KMS-11 (cell line): ENCODE measurements at regions not wholly inside any gene's neighbourhood (a gene's known extent, or its start where the extent isn't known, plus 50 kb on each side); places are given as distances from the start of the nearest gene placed in this dataset.

ENCODE experiments used
- H2AFZ ChIP-seq: fragments of 200-600 bp; sonication (generic); 2 replicates; pipeline ENCODE4 v1.6.1; 2016; ENCODE audit warnings: antibody characterized with exemption, mixed run types, low read depth
- H3K27ac ChIP-seq: fragments of 200-600 bp; sonication (generic); 2 replicates; pipeline ENCODE4 v1.6.1; 2016; ENCODE audit warnings: mild to moderate bottlenecking, mixed run types
- H3K27me3 ChIP-seq: fragments of 200-600 bp; sonication (generic); 2 replicates; pipeline ENCODE4 v1.6.1; 2017; ENCODE audit warnings: mild to moderate bottlenecking, low read depth, mixed run types, moderate library complexity; ENCODE audit not compliant: insufficient read depth
- H3K36me3 ChIP-seq: fragments of 200-600 bp; sonication (generic); 2 replicates; pipeline ENCODE4 v1.6.1; 2017; ENCODE audit warnings: mild to moderate bottlenecking, mixed run types; ENCODE audit not compliant: insufficient read depth
- H3K4me1 ChIP-seq: fragments of 200-600 bp; sonication (generic); 2 replicates; pipeline ENCODE4 v1.6.1; 2016; ENCODE audit warnings: mild to moderate bottlenecking, low read depth, mixed run types; ENCODE audit not compliant: poor library complexity, severe bottlenecking
- H3K4me2 ChIP-seq: fragments of 200-600 bp; sonication (generic); 2 replicates; pipeline ENCODE4 v1.7.0; 2016; ENCODE audit warnings: mild to moderate bottlenecking, mixed run types
- H3K4me3 ChIP-seq: fragments of 200-600 bp; sonication (generic); IDR thresholded peaks from 2 replicates; pipeline ENCODE4 v1.6.1; 2017; ENCODE audit warnings: low read depth, low read length, mixed read lengths; ENCODE audit not compliant: insufficient read depth
- H3K79me2 ChIP-seq: fragments of 200-600 bp; sonication (generic); 2 replicates; pipeline ENCODE4 v1.6.1; 2016; ENCODE audit warnings: low read depth, mixed run types; ENCODE audit not compliant: insufficient read depth
- H3K9ac ChIP-seq: fragments of 200-600 bp; sonication (generic); 2 replicates; pipeline ENCODE4 v1.6.1; 2016; ENCODE audit warnings: mild to moderate bottlenecking, mixed run types
- H4K20me1 ChIP-seq: fragments of 200-600 bp; sonication (generic); 2 replicates; pipeline ENCODE4 v1.6.1; 2016; ENCODE audit warnings: mild to moderate bottlenecking, mixed run types; ENCODE audit not compliant: insufficient read depth
- TF ChIP-seq, protein P1 (sequence below): fragments of 200-600 bp; sonication (generic); conservative IDR thresholded peaks from 2 replicates; pipeline ENCODE4 v1.6.1; 2017; ENCODE audit warnings: low read depth, mild to moderate bottlenecking, antibody characterized with exemption, low read length, moderate library complexity, mixed read lengths

DNA sequence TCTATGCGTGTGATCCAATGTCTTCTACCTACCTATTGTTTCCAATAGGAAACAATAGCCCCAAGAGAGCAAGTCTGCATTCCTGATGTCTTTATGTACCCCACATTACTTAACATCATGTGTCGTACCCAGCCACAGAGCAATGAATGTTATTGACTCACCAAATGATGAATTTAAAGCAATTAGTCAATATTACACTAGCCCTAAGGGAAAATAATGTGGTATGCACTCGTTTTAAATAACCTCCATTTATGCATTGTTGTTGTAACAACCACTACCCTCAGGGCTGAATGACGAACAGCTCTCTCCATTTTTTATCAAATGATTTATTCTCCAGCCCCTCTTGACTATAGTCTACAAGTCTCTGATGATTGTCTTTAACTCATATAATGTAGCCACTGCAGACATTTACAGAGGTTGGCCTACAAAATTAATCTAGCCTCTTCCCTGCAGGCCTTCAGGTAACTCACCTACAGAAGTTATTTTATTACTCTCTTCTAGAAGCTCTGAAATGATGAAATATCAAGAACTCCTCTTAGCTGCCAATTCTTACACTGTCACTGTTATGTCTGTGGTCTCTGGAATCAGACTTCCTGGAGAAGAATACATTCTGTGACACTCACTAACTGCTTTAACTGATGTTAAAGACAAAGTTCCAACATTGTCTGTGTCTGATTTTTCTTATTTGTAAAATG lies 601.7 kb upstream of the GRIA3 start:
- no peaks in the 10 kb centered on the region for H3K27me3 ChIP-seq
- no peak overlapping the region for H3K9ac ChIP-seq
- no peak overlapping the region for H3K4me3 ChIP-seq
- no peaks in the 10 kb centered on the region for H3K4me1 ChIP-seq
- no peak overlapping the region for H3K4me2 ChIP-seq
- H3K36me3 ChIP-seq: no peaks in the 10 kb centered on the region
- no peaks in the 10 kb centered on the region for H3K79me2 ChIP-seq
- no peak overlapping the region for H2AFZ ChIP-seq
- H4K20me1 ChIP-seq: no peaks in the 10 kb centered on the region
- TF ChIP-seq, protein P1, sequence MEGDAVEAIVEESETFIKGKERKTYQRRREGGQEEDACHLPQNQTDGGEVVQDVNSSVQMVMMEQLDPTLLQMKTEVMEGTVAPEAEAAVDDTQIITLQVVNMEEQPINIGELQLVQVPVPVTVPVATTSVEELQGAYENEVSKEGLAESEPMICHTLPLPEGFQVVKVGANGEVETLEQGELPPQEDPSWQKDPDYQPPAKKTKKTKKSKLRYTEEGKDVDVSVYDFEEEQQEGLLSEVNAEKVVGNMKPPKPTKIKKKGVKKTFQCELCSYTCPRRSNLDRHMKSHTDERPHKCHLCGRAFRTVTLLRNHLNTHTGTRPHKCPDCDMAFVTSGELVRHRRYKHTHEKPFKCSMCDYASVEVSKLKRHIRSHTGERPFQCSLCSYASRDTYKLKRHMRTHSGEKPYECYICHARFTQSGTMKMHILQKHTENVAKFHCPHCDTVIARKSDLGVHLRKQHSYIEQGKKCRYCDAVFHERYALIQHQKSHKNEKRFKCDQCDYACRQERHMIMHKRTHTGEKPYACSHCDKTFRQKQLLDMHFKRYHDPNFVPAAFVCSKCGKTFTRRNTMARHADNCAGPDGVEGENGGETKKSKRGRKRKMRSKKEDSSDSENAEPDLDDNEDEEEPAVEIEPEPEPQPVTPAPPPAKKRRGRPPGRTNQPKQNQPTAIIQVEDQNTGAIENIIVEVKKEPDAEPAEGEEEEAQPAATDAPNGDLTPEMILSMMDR: no peak
- no peak overlapping the region for H3K27ac ChIP-seq

DNA sequence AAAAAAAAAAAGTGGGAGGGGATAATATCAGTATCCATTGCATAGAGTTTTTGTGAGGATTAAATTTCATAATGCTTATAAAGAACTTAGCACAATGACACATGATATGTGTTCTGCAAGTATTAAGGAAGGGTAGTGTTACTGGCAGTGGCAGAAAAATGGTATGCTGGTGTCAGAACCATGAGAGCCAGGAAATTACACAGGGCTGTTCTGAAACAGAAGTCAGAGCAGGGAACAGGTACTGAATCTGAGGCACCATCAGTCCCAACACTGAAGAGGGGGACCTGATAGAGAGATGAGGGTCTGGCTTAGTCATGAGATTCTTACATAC lies 601.1 kb upstream of the GRIA3 start:
- no peaks in the 10 kb centered on the region for H3K27me3 ChIP-seq
- no peak overlapping the region for H2AFZ ChIP-seq
- no peaks in the 10 kb centered on the region for H3K4me1 ChIP-seq
- no peak overlapping the region for H3K27ac ChIP-seq
- H3K79me2 ChIP-seq: no peaks in the 10 kb centered on the region
- no peak overlapping the region for H3K9ac ChIP-seq
- H3K4me2 ChIP-seq: no peak overlapping the region
- H3K4me3 ChIP-seq: no peak overlapping the region
- TF ChIP-seq, protein P1: no peak
- no peaks in the 10 kb centered on the region for H4K20me1 ChIP-seq
- H3K36me3 ChIP-seq: no peaks in the 10 kb centered on the region

DNA sequence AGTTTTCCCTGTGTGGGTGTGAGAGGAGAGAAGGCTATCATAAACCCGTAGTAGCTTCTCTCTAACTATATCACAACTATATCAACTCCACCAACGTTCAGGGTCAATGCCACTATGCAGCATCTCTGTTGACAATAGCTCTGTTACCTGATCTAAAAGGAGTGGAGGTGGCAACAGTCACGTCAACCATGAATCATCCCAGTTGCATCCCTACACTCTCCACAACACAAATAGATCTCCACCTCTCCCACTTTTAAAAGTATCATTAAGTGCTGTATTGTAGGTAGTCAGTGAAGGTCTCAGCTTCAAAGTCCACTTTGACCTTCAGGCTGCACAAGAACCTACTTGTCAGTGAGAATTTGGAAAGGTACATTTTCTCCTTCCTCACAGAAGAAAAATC lies 600.5 kb upstream of the GRIA3 start:
- H3K79me2 ChIP-seq: no peaks in the 10 kb centered on the region
- H3K4me1 ChIP-seq: no peaks in the 10 kb centered on the region
- no peaks in the 10 kb centered on the region for H3K36me3 ChIP-seq
- TF ChIP-seq, protein P1: no peak
- no peak overlapping the region for H2AFZ ChIP-seq
- no peak overlapping the region for H3K4me3 ChIP-seq
- no peak overlapping the region for H3K9ac ChIP-seq
- no peak overlapping the region for H3K27ac ChIP-seq
- no peak overlapping the region for H3K4me2 ChIP-seq
- H4K20me1 ChIP-seq: no peaks in the 10 kb centered on the region
- no peaks in the 10 kb centered on the region for H3K27me3 ChIP-seq

DNA sequence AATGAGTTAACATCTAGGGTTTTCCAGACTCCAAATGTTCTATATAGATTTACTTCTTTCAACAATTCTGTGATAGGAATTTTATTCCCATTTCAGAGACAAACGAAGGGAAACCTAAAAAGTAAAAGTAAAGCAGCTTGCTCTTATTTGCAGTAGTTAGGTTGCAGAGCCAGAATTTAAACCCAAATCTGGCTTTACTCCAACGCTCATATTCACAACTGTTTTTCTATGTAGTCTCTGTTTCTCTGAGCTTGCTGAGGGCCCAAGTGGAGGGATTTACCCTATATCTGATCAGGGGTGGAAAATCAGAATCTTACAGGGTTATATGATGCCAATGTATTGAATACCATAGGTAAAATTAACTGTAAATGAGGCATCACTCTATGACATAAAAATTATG lies 599.1 kb upstream of the GRIA3 start:
- Histone ChIP-seq H2AFZ (no peak overlapping the region), H3K9ac (no peak overlapping the region), H3K4me3 (no peak overlapping the region), H3K4me1 (no peaks in the 10 kb centered on the region), H3K79me2 (no peaks in the 10 kb centered on the region), H3K27me3 (no peaks in the 10 kb centered on the region), H4K20me1 (no peaks in the 10 kb centered on the region), H3K27ac (no peak overlapping the region), H3K4me2 (no peak overlapping the region), H3K36me3 (no peaks in the 10 kb centered on the region)
- TF ChIP-seq, protein P1: no peak
